ENCODE measurements at regions not wholly inside any gene's neighbourhood (a gene's known extent, or its start where the extent isn't known, plus 50 kb on each side); places are given as distances from the start of the nearest gene placed in this dataset.
"Not testable (repeated sequence)": the region's sequence is repeated elsewhere in the genome, so short reads cannot be mapped to it uniquely, and the experiment has no call there.

DNA sequence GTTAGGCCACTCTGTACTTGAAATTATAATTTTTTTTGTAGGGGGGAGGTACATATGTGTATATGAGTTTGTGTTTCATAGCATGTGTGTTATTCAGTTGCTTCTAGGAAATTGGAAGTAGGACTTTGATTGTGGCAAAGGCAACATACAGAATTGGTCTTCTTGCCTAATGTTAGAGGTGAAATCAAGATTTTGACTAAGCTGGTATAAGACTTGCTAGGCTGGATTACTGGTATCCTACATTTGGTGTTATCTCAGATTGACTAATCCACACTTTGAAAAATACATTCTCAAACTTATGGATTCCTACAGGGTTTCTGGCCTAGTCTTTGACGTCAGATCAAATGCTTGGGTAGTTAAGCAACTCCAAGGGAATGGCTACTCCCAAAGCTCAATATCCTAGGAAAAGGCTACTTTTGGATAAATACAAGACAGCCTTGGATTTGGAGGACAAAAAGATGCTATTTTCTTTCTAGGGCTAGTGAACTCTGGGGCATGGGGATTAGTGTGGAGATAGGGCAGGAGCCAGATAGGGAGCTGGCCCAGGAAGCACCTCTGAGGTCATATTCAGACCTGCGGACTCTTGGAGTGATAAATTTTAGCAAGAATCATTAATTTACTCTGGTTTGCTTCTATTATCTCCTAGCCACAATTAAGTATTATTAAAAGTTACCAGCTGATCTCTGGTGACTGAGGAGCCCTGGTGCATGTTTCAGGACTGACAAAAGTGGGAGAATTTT is 144.0 kb upstream of the RPS23 start:
- ChIA-PET POLR2A (ENCODE audit: low non-redundant PET) (no interaction called here), CTCF (no interaction called here)
- no TSS peak for BruUV-seq (replicated peaks)
- TF ChIP-seq CTCF (conservative IDR thresholded peaks at IDR 0.05; ENCODE audit: low read depth, low read length) = no peak
- Histone ChIP-seq H3K27ac (ENCODE audit: low read depth, low read length, poor library complexity, severe bottlenecking) (no peak overlapping the region), H3K27me3 (replicated peaks; ENCODE audit: insufficient read depth, low read depth, low read length, poor library complexity) (no peaks in the 10 kb centered on the region), H3K36me3 (ENCODE audit: insufficient read depth, low read length, poor library complexity, severe bottlenecking) (no peaks in the 10 kb centered on the region), H3K9me3 (ENCODE audit: low read depth, low read length, poor library complexity, severe bottlenecking) (no peaks in the 10 kb centered on the region), H3K4me1 (ENCODE audit: insufficient read depth, low read length, poor library complexity, severe bottlenecking) (no peaks in the 10 kb centered on the region), H3K4me3 (ENCODE audit: low read depth, low read length, poor library complexity, severe bottlenecking) (no peak overlapping the region)
- intact Hi-C loops (cut with micrococcal nuclease; ENCODE audit: unreplicated experiment) = no loop called here
- DNase-seq (ENCODE audit: low spot score) = no peak

DNA sequence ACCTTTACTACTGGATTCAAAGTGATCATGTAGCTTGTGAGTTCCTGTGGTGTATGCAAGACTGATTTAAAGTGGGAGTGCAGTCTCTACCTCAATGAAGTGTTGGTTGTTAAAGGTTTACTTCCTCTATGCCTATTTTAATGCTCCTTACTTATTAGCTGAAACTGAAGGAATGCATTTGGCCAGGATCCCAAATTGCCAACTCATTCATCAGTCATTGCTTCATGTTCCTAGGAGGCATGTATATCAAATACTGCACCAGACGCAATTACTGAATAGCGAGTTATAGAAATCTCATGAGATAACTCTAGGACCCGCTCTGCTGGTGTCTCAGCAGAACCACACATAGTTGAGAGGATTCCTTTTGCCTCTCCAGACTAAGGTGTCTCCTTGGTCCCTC is 143.0 kb upstream of the RPS23 start:
- no peaks in the 10 kb centered on the region for H3K36me3 ChIP-seq (ENCODE audit: insufficient read depth, low read length, poor library complexity, severe bottlenecking)
- no peak overlapping the region for H3K27ac ChIP-seq (ENCODE audit: low read depth, low read length, poor library complexity, severe bottlenecking)
- no peak overlapping the region for H3K4me3 ChIP-seq (ENCODE audit: low read depth, low read length, poor library complexity, severe bottlenecking)
- intact Hi-C loops (cut with micrococcal nuclease; ENCODE audit: unreplicated experiment) = no loop called here
- BruUV-seq (replicated peaks) = no TSS peak
- no peak for TF ChIP-seq EZH2 (IDR thresholded peaks at IDR 0.05; ENCODE audit: borderline replicate concordance, low read depth, low read length, poor library complexity, severe bottlenecking)
- TF ChIP-seq CTCF (conservative IDR thresholded peaks at IDR 0.05; ENCODE audit: low read depth, low read length) = no peak
- CTCF ChIA-PET = no interaction called here
- no peaks in the 10 kb centered on the region for H3K4me1 ChIP-seq (ENCODE audit: insufficient read depth, low read length, poor library complexity, severe bottlenecking)
- H3K27me3 ChIP-seq (replicated peaks; ENCODE audit: insufficient read depth, low read depth, low read length, poor library complexity) = no peaks in the 10 kb centered on the region
- H3K9me3 ChIP-seq (ENCODE audit: low read depth, low read length, poor library complexity, severe bottlenecking) = no peaks in the 10 kb centered on the region
- DNase-seq (ENCODE audit: low spot score) = peak; percentile 46
- POLR2A ChIA-PET (ENCODE audit: low non-redundant PET) = no interaction called here

DNA sequence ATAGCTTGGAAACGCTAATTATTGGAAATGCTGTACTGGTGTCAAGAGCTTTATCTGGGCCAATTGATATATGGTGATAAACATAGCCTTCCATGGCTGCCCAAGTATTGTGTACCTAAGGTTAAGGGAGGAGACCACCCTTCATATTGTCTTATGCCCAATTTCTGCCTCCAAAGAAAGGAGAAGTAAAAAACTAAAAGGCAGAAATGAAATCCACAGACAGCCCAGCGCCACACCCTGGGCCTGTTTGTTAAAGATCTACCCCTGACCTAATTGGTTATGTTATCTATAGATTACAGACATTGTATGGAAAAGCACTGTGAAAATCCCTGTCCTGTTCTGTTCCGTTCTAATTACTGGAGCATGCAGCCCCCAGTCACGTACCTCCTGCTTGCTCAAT is 142.4 kb upstream of the RPS23 start:
- H3K4me1 ChIP-seq (ENCODE audit: insufficient read depth, low read length, poor library complexity, severe bottlenecking); BruUV-seq (replicated peaks); H3K4me3 ChIP-seq (ENCODE audit: low read depth, low read length, poor library complexity, severe bottlenecking); H3K27ac ChIP-seq (ENCODE audit: low read depth, low read length, poor library complexity, severe bottlenecking); intact Hi-C loops (cut with micrococcal nuclease; ENCODE audit: unreplicated experiment); DNase-seq (ENCODE audit: low spot score); H3K9me3 ChIP-seq (ENCODE audit: low read depth, low read length, poor library complexity, severe bottlenecking); H3K27me3 ChIP-seq (replicated peaks; ENCODE audit: insufficient read depth, low read depth, low read length, poor library complexity); POLR2A ChIA-PET (ENCODE audit: low non-redundant PET); CTCF ChIA-PET; H3K36me3 ChIP-seq (ENCODE audit: insufficient read depth, low read length, poor library complexity, severe bottlenecking): not testable (repeated sequence)

DNA sequence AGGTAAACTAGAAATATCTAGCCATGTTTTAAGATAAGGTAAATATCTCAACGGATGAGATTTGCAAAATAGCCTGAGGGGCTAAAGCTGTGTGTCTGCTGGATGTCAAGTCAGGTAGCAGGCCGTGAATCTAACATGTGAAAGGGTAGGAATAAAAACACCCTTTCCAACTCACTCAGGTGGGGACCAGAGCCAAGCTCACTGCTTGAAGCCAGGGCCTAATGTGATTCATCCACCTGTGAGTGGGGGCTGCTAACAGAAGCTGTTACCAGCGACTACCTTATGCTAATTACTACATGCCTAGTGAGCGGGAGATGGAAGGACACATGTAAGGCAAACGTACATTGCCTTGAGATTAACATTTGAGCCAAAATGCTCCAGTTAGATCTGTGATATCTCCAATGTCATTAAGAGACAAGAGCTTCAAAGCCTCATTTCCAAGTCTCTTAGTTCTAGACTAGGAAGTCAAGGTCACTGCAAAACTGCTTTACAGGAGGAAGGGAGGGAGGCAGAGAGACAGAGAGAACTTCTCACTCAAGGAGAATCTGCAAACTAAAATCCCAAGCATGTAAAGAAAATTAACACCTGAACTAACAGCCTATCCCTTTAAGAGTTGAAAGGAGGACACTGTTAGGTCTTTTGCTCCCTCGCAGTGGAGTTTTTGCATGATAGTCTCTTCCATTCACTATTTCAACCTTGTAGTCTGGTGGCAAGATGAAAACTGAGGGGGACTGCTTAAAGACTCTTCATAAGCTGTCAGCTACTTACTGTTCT is 141.6 kb upstream of the RPS23 start:
- TF ChIP-seq EZH2 (IDR thresholded peaks at IDR 0.05; ENCODE audit: borderline replicate concordance, low read depth, low read length, poor library complexity, severe bottlenecking) = no peak
- no peak for TF ChIP-seq CTCF (conservative IDR thresholded peaks at IDR 0.05; ENCODE audit: low read depth, low read length)
- no peak overlapping the region for H3K4me3 ChIP-seq (ENCODE audit: low read depth, low read length, poor library complexity, severe bottlenecking)
- H3K9me3 ChIP-seq (ENCODE audit: low read depth, low read length, poor library complexity, severe bottlenecking) = no peaks in the 10 kb centered on the region
- no peak for DNase-seq (ENCODE audit: low spot score)
- no peaks in the 10 kb centered on the region for H3K36me3 ChIP-seq (ENCODE audit: insufficient read depth, low read length, poor library complexity, severe bottlenecking)
- intact Hi-C loops (cut with micrococcal nuclease; ENCODE audit: unreplicated experiment) = no loop called here
- no peaks in the 10 kb centered on the region for H3K27me3 ChIP-seq (replicated peaks; ENCODE audit: insufficient read depth, low read depth, low read length, poor library complexity)
- ChIA-PET CTCF (no interaction called here), POLR2A (ENCODE audit: low non-redundant PET) (no interaction called here)
- BruUV-seq (replicated peaks) = no TSS peak
- H3K4me1 ChIP-seq (ENCODE audit: insufficient read depth, low read length, poor library complexity, severe bottlenecking) = no peaks in the 10 kb centered on the region
- H3K27ac ChIP-seq (ENCODE audit: low read depth, low read length, poor library complexity, severe bottlenecking) = no peak overlapping the region

All from A673 (cell line).